ENCODE measurements at regions not wholly inside any gene's neighbourhood (a gene's known extent, or its start where the extent isn't known, plus 50 kb on each side); places are given as distances from the start of the nearest gene placed in this dataset.

- Histone ChIP-seq H3K36me3 (ENCODE audit: control insufficient read depth in 4 of 4, insufficient read depth in 4 of 4, low read length in 4 of 4) (no peaks in the 10 kb centered on the region), H3K27me3 (ENCODE audit: control insufficient read depth in 3 of 3, insufficient read depth in 3 of 3, low read length in 2 of 3) (no peaks in the 10 kb centered on the region), H3K4me3 (no peak overlapping the region), H3K27ac (ENCODE audit: low read depth in 1 of 2, low read length in 1 of 2) (no peak overlapping the region), H3K4me1 (ENCODE audit: control insufficient read depth in 5 of 5, insufficient read depth in 5 of 5, low read length in 5 of 5) (no peaks in the 10 kb centered on the region), H3K9ac (ENCODE audit: insufficient read depth in 1 of 2, low read length in 2 of 2) (no peak overlapping the region), H3K9me3 (ENCODE audit: control insufficient read depth in 4 of 4, insufficient read depth in 3 of 4, low read length in 3 of 4) (peaks cover 0 to 3% (median 2%) of the 10 kb centered on the region in 4 donors)
- WGBS, 2 donors, result 84 to 85% methylated on average over 2 of the region's 2 CpGs
- DNase-seq, result no peak
- no peak for TF ChIP-seq CTCF (IDR thresholded peaks at IDR 0.05; ENCODE audit: control extremely low read depth, extremely low read depth)
- no peak for ATAC-seq (ENCODE audit: insufficient read depth, low FRiP score)
Observed at GRCh38 chr14:83312511-83312910, 1778.9 kb upstream of the SEL1L start.

GRCh38 chr14:83314764-83315163, 1781.1 kb upstream of the SEL1L start:
- Histone ChIP-seq H3K4me1 (ENCODE audit: control insufficient read depth in 5 of 5, insufficient read depth in 5 of 5, low read length in 5 of 5) (no peaks in the 10 kb centered on the region), H3K9ac (ENCODE audit: insufficient read depth in 1 of 2, low read length in 2 of 2) (no peak overlapping the region), H3K9me3 (ENCODE audit: control insufficient read depth in 4 of 4, insufficient read depth in 3 of 4, low read length in 3 of 4) (peaks cover 0 to 3% (median 0%) of the 10 kb centered on the region in 4 donors), H3K36me3 (ENCODE audit: control insufficient read depth in 4 of 4, insufficient read depth in 4 of 4, low read length in 4 of 4) (no peaks in the 10 kb centered on the region), H3K27me3 (ENCODE audit: control insufficient read depth in 3 of 3, insufficient read depth in 3 of 3, low read length in 2 of 3) (no peaks in the 10 kb centered on the region), H3K4me3 (no peak overlapping the region), H3K27ac (ENCODE audit: low read depth in 1 of 2, low read length in 1 of 2) (no peak overlapping the region)
- DNase-seq (no peak), ATAC-seq (ENCODE audit: insufficient read depth, low FRiP score) (no peak)
- TF ChIP-seq CTCF (IDR thresholded peaks at IDR 0.05; ENCODE audit: control extremely low read depth, extremely low read depth), result no peak
- WGBS, 2 donors, result 68 to 70% methylated on average over 2 of the region's 2 CpGs

- ATAC-seq (ENCODE audit: insufficient read depth, low FRiP score) (no peak), DNase-seq (no peak)
- 90 to 100% methylated on average over 1 of the region's 1 CpG for WGBS, 2 donors
Observed at GRCh38 chr14:83316356-83316755, 1782.7 kb upstream of the SEL1L start.

More at GRCh38 chr14:83316356-83316755, 1782.7 kb upstream of the SEL1L start:
- Histone ChIP-seq H3K4me1 (ENCODE audit: control insufficient read depth in 5 of 5, insufficient read depth in 5 of 5, low read length in 5 of 5) (no peaks in the 10 kb centered on the region), H3K27ac (ENCODE audit: low read depth in 1 of 2, low read length in 1 of 2) (no peak overlapping the region), H3K4me3 (no peak overlapping the region), H3K36me3 (ENCODE audit: control insufficient read depth in 4 of 4, insufficient read depth in 4 of 4, low read length in 4 of 4) (no peaks in the 10 kb centered on the region), H3K9me3 (ENCODE audit: control insufficient read depth in 4 of 4, insufficient read depth in 3 of 4, low read length in 3 of 4) (peaks cover 0 to 3% (median 0%) of the 10 kb centered on the region in 4 donors), H3K27me3 (ENCODE audit: control insufficient read depth in 3 of 3, insufficient read depth in 3 of 3, low read length in 2 of 3) (no peaks in the 10 kb centered on the region), H3K9ac (ENCODE audit: insufficient read depth in 1 of 2, low read length in 2 of 2) (no peak overlapping the region)
- TF ChIP-seq CTCF (IDR thresholded peaks at IDR 0.05; ENCODE audit: control extremely low read depth, extremely low read depth), result no peak
